HEK293 (cell line): ENCODE measurements at regions not wholly inside any gene's neighbourhood (a gene's known extent, or its start where the extent isn't known, plus 50 kb on each side); places are given as distances from the start of the nearest gene placed in this dataset.

ENCODE experiments used
- CTCF ChIA-PET: fragments of 350-600 bp; formaldehyde crosslinking; extraction: SDS; loops from one replicate; lab custom pipeline; 2021; ENCODE audit warnings: antibody characterized with exemption; lab: Yijun Ruan, JAX
- POLR2A ChIA-PET: fragments of 300-600 bp; formaldehyde crosslinking; extraction: SDS; loops from one replicate; lab custom pipeline; 2020; ENCODE audit warnings: antibody characterized with exemption, inconsistent platforms; lab: Yijun Ruan, JAX
- H3K27ac ChIP-seq: fragments of 200-500 bp; sonication (Bioruptor generic); 2 replicates; pipeline ENCODE4 v1.5.1; 2014; ENCODE audit warnings: low read depth, low read length, control low read depth, inconsistent platforms; ENCODE audit errors: extremely low read depth
- H3K36me3 ChIP-seq, 2 experiments: fragments of 200-500 bp in 1 of 2; sonication (Bioruptor generic) in 1 of 2; 1 replicate in 1 of 2; 2 replicates in 1 of 2; pipeline ENCODE4 v1.5.1; 2014 to 2017; ENCODE audit warnings: inconsistent platforms in 2 of 2, low read length in 2 of 2; ENCODE audit not compliant: control insufficient read depth in 2 of 2, insufficient read depth in 1 of 2
- H3K4me1 ChIP-seq: fragments of 200-500 bp; sonication (Bioruptor generic); 2 replicates; pipeline ENCODE4 v1.5.1; 2014; ENCODE audit warnings: mild to moderate bottlenecking, low read length, inconsistent platforms; ENCODE audit not compliant: control insufficient read depth, insufficient read depth
- H3K4me3 ChIP-seq: 2 replicates; pipeline ENCODE4 v1.5.1; 2011; ENCODE audit warnings: low read depth, mild to moderate bottlenecking, control low read depth, low read length, moderate library complexity
- H3K9me3 ChIP-seq: fragments of 200-500 bp; sonication (Bioruptor generic); 2 replicates; pipeline ENCODE4 v1.5.1; 2014; ENCODE audit warnings: low read depth, low read length, inconsistent platforms; ENCODE audit not compliant: control insufficient read depth, insufficient read depth
- GLI4 ChIP-seq: fragments of 450-650 bp; formaldehyde crosslinking; IDR thresholded peaks from 2 replicates; pipeline ENCODE4 v1.5.1; 2016; ENCODE audit warnings: missing biosample characterization, missing genetic modification characterization
- GLIS1 ChIP-seq: fragments of 450-650 bp; formaldehyde crosslinking; IDR thresholded peaks from 2 replicates; pipeline ENCODE4 v1.5.1; 2016; ENCODE audit warnings: missing biosample characterization, missing genetic modification characterization
- HOXA7 ChIP-seq: sonication (generic); formaldehyde crosslinking; IDR thresholded peaks from 2 replicates; pipeline ENCODE4 v1.8.1; 2022; ENCODE audit warnings: missing genetic modification reagents, borderline replicate concordance
- KLF7 ChIP-seq: fragments of 450-650 bp; formaldehyde crosslinking; IDR thresholded peaks from 2 replicates; pipeline ENCODE4 v1.5.1; 2016; ENCODE audit warnings: missing biosample characterization, missing genetic modification characterization, borderline replicate concordance
- MYNN ChIP-seq: fragments of 450-650 bp; formaldehyde crosslinking; IDR thresholded peaks from 2 replicates; pipeline ENCODE4 v1.5.1; 2016; ENCODE audit warnings: missing biosample characterization, missing genetic modification characterization, borderline replicate concordance
- RBAK ChIP-seq: fragments of 450-650 bp; formaldehyde crosslinking; IDR thresholded peaks from 2 replicates; pipeline ENCODE4 v1.5.1; 2016; ENCODE audit warnings: missing biosample characterization, missing genetic modification characterization
- SETDB1 ChIP-seq: IDR thresholded peaks from one replicate; pipeline ENCODE4 v1.6.1; 2017; ENCODE audit warnings: mild to moderate bottlenecking, low read length, moderate library complexity, mixed read lengths; ENCODE audit not compliant: insufficient read length
- SP3 ChIP-seq: fragments of 450-650 bp; formaldehyde crosslinking; IDR thresholded peaks from 2 replicates; pipeline ENCODE4 v1.5.1; 2016; ENCODE audit warnings: missing biosample characterization, missing genetic modification characterization
- ZBTB17 ChIP-seq: fragments of 450-650 bp; formaldehyde crosslinking; IDR thresholded peaks from 2 replicates; pipeline ENCODE4 v1.5.1; 2016; ENCODE audit warnings: missing biosample characterization, missing genetic modification characterization
- ZFHX2 ChIP-seq: fragments of 450-650 bp; formaldehyde crosslinking; conservative IDR thresholded peaks from 2 replicates; pipeline ENCODE4 v1.5.1; 2016; ENCODE audit warnings: missing biosample characterization, missing genetic modification characterization
- ZFP37 ChIP-seq: fragments of 450-650 bp; formaldehyde crosslinking; IDR thresholded peaks from 2 replicates; pipeline ENCODE4 v1.5.1; 2016; ENCODE audit warnings: missing biosample characterization, missing genetic modification characterization
- ZIC2 ChIP-seq: fragments of 450-650 bp; formaldehyde crosslinking; IDR thresholded peaks from 2 replicates; pipeline ENCODE4 v1.5.1; 2016; ENCODE audit warnings: missing biosample characterization, missing genetic modification characterization
- ZNF112 ChIP-seq: fragments of 450-650 bp; formaldehyde crosslinking; IDR thresholded peaks from 2 replicates; pipeline ENCODE4 v1.5.0; 2017; ENCODE audit warnings: missing biosample characterization, missing genetic modification characterization
- ZNF133 ChIP-seq: fragments of 450-650 bp; formaldehyde crosslinking; IDR thresholded peaks from 2 replicates; pipeline ENCODE4 v1.5.1; 2016; ENCODE audit warnings: missing biosample characterization, missing genetic modification characterization
- ZNF184 ChIP-seq: fragments of 450-650 bp; IDR thresholded peaks from 2 replicates; pipeline ENCODE4 v1.5.1; 2018; ENCODE audit warnings: missing biosample characterization, mild to moderate bottlenecking, missing genetic modification characterization
- ZNF2 ChIP-seq: fragments of 450-650 bp; formaldehyde crosslinking; IDR thresholded peaks from 2 replicates; pipeline ENCODE4 v1.5.1; 2016; ENCODE audit warnings: missing biosample characterization, missing genetic modification characterization
- ZNF391 ChIP-seq: fragments of 450-650 bp; formaldehyde crosslinking; IDR thresholded peaks from 2 replicates; pipeline ENCODE4 v1.5.1; 2016; ENCODE audit warnings: low read depth, missing biosample characterization, missing genetic modification characterization, borderline replicate concordance
- ZNF510 ChIP-seq: fragments of 450-650 bp; formaldehyde crosslinking; IDR thresholded peaks from 2 replicates; pipeline ENCODE4 v1.5.1; 2018; ENCODE audit warnings: mild to moderate bottlenecking, missing genetic modification characterization, missing biosample characterization; ENCODE audit not compliant: insufficient replicate concordance
- ZNF610 ChIP-seq: fragments of 450-650 bp; formaldehyde crosslinking; IDR thresholded peaks from 2 replicates; pipeline ENCODE4 v1.5.1; 2016; ENCODE audit warnings: missing biosample characterization, missing genetic modification characterization, borderline replicate concordance
- ZNF621 ChIP-seq: fragments of 450-650 bp; formaldehyde crosslinking; IDR thresholded peaks from 2 replicates; pipeline ENCODE4 v1.5.1; 2017; ENCODE audit warnings: missing biosample characterization, missing genetic modification characterization
- ZNF626 ChIP-seq: fragments of 450-650 bp; sonication (Bioruptor Pico); formaldehyde crosslinking; IDR thresholded peaks from 2 replicates; pipeline ENCODE4 v1.5.1; 2018; ENCODE audit warnings: missing biosample characterization, missing genetic modification characterization, inconsistent platforms
- ZNF660 ChIP-seq: fragments of 450-650 bp; IDR thresholded peaks from 2 replicates; pipeline ENCODE4 v1.5.1; 2018; ENCODE audit warnings: missing biosample characterization, mild to moderate bottlenecking, missing genetic modification characterization
- ZNF677 ChIP-seq: fragments of 450-650 bp; IDR thresholded peaks from 2 replicates; pipeline ENCODE4 v1.5.0; 2018; ENCODE audit warnings: missing biosample characterization, mild to moderate bottlenecking, missing genetic modification characterization, moderate library complexity
- ZNF785 ChIP-seq: fragments of 450-650 bp; formaldehyde crosslinking; IDR thresholded peaks from 2 replicates; pipeline ENCODE4 v1.5.1; 2016; ENCODE audit warnings: missing biosample characterization, missing genetic modification characterization
- ZSCAN16 ChIP-seq: fragments of 450-650 bp; formaldehyde crosslinking; IDR thresholded peaks from 2 replicates; pipeline ENCODE4 v1.5.1; 2016; ENCODE audit warnings: missing biosample characterization, missing genetic modification characterization
- TF ChIP-seq, protein P1 (sequence below): fragments of 450-650 bp; formaldehyde crosslinking; IDR thresholded peaks from 2 replicates; pipeline ENCODE4 v1.5.1; 2016; ENCODE audit warnings: missing biosample characterization, missing genetic modification characterization
- TF ChIP-seq, protein P2 (sequence below): fragments of 450-650 bp; formaldehyde crosslinking; IDR thresholded peaks from 2 replicates; pipeline ENCODE4 v1.5.1; 2016; ENCODE audit warnings: missing biosample characterization, missing genetic modification characterization, borderline replicate concordance
- TF ChIP-seq, protein P3 (sequence below): fragments of 450-650 bp; formaldehyde crosslinking; IDR thresholded peaks from 2 replicates; pipeline ENCODE4 v1.5.1; 2016; ENCODE audit warnings: missing biosample characterization, missing genetic modification characterization, borderline replicate concordance

DNA sequence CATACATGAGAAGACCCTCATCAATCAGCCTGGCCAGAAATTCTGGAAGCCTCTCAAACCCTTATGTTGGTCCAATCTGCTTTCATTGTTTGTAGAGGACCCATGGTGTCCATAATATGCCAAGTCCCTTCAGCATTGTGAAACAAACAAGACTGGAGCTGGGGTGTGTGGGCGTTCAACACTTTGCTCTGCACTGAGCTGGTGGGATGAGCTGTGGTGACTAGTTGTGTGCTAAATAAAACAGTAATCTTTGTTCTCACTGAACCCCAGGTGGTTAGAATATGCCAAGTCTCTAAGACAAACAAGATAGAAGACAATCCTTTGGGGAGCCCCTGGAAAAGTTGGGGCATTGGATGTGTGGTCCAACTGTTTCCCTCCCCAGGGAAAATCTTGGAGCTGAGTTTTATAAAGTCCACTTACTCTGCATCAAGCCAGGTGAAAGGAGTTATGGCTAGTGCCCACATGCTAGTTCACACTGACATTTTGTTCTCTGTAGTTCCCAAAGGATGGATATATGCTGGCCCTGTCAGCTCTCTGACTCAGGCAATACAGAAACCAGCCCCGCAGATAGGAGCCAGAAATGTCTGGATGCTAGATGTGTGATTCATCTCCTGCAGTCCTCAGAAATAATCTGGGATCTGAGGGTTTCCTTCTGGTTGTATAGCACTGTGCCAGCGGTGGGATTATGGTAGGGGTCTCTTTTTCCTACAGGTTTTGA lies 260.2 kb downstream of the TMX3 start (continued):
- TF ChIP-seq RBAK (tag by site-specific recombination) = no peak
- TF ChIP-seq, protein P1, sequence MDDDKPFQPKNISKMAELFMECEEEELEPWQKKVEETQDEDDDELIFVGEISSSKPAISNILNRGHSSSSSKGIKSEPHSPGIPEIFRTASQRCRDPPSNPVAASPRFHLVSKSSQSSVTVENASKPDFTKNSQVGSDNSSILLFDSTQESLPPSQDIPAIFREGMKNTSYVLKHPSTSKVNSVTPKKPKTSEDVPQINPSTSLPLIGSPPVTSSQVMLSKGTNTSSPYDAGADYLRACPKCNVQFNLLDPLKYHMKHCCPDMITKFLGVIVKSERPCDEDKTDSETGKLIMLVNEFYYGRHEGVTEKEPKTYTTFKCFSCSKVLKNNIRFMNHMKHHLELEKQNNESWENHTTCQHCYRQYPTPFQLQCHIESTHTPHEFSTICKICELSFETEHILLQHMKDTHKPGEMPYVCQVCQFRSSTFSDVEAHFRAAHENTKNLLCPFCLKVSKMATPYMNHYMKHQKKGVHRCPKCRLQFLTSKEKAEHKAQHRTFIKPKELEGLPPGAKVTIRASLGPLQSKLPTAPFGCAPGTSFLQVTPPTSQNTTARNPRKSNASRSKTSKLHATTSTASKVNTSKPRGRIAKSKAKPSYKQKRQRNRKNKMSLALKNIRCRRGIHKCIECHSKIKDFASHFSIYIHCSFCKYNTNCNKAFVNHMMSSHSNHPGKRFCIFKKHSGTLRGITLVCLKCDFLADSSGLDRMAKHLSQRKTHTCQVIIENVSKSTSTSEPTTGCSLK (tag by site-specific recombination) = no peak
- TF ChIP-seq GLI4 (tag by site-specific recombination) = no peak
- TF ChIP-seq SETDB1 = no peak
- TF ChIP-seq GLIS1 (tag by site-specific recombination) = no peak
- TF ChIP-seq ZNF2 = no peak
- TF ChIP-seq ZBTB17 (tag by site-specific recombination) = no peak
- TF ChIP-seq SP3 (tag by site-specific recombination) = no peak
- TF ChIP-seq ZNF626 = no peak

DNA sequence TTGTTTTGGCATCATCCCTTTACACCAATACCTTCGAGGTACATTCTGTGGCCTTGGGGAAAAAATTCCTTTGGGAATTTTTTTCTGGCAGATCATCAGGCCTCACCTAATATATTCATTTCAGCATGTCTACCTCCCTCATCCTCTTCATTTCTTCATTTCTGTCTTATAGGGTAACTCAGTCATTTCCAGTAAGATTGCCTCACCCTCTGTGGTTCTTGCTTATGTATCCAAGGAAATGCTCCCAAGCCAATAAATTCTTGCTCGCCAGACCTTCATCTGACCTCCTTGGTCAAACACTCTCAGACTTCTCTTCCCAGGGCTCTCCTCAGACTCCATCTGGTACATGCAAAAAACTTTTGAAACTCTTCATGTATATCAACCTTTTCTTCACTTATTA lies 265.6 kb downstream of the TMX3 start:
- ChIA-PET POLR2A (no interaction called here), CTCF (interaction anchor here (0.6 kb wide), 1 partner anchor 163 kb away, joined by 3 read pairs; no protein-coding TSS in a partner anchor)
- Histone ChIP-seq H3K4me3 (no peak overlapping the region), H3K9me3 (no peaks in the 10 kb centered on the region), H3K4me1 (no peaks in the 10 kb centered on the region), H3K27ac (no peak overlapping the region), H3K36me3 (no peaks in the 10 kb centered on the region)
- TF ChIP-seq ZFHX2 (tag by site-specific recombination) = no peak
- TF ChIP-seq MYNN = no peak
- no peak for TF ChIP-seq ZNF112 (tag by site-specific recombination)
- TF ChIP-seq ZNF677 (tag by site-specific recombination) = no peak
- no peak for TF ChIP-seq ZNF621
- TF ChIP-seq ZNF510 (tag by site-specific recombination) = no peak
- TF ChIP-seq HOXA7 (CRISPR knock-in tag) = no peak
- TF ChIP-seq, protein P2, sequence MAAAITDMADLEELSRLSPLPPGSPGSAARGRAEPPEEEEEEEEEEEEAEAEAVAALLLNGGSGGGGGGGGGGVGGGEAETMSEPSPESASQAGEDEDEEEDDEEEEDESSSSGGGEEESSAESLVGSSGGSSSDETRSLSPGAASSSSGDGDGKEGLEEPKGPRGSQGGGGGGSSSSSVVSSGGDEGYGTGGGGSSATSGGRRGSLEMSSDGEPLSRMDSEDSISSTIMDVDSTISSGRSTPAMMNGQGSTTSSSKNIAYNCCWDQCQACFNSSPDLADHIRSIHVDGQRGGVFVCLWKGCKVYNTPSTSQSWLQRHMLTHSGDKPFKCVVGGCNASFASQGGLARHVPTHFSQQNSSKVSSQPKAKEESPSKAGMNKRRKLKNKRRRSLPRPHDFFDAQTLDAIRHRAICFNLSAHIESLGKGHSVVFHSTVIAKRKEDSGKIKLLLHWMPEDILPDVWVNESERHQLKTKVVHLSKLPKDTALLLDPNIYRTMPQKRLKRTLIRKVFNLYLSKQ = no peak
- no peak for TF ChIP-seq ZNF391
- TF ChIP-seq ZNF133 (tag by site-specific recombination) = no peak
- no peak for TF ChIP-seq KLF7
- no peak for TF ChIP-seq ZNF610
- TF ChIP-seq ZSCAN16 = no peak
- no peak for TF ChIP-seq ZNF184

DNA sequence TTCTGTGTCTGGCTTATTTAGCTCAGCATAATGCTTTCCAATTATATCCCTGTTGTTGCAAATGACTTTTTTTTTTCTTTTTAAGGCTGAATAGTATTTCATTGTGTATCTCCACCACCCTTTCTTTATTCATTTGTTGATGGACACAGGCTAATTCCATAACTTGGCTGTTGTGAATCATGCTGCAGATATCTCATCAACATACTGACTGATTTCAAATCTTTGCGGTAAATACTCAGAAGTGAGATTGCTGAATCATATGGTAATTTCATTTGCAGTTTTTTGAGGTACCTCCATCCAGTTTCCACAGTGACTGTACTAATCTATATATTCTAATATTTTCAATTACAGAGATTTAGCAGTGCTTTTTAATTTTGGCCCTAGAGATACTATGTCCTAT lies 266.2 kb downstream of the TMX3 start:
- Histone ChIP-seq H3K4me3 (no peak overlapping the region), H3K27ac (no peak overlapping the region), H3K36me3 (no peaks in the 10 kb centered on the region), H3K9me3 (no peaks in the 10 kb centered on the region), H3K4me1 (no peaks in the 10 kb centered on the region)
- TF ChIP-seq ZIC2 (no peak), ZNF785 (no peak), ZNF660 (tag by site-specific recombination) (no peak), ZFP37 (tag by site-specific recombination) (no peak), SETDB1 (no peak)
- TF ChIP-seq, protein P3, sequence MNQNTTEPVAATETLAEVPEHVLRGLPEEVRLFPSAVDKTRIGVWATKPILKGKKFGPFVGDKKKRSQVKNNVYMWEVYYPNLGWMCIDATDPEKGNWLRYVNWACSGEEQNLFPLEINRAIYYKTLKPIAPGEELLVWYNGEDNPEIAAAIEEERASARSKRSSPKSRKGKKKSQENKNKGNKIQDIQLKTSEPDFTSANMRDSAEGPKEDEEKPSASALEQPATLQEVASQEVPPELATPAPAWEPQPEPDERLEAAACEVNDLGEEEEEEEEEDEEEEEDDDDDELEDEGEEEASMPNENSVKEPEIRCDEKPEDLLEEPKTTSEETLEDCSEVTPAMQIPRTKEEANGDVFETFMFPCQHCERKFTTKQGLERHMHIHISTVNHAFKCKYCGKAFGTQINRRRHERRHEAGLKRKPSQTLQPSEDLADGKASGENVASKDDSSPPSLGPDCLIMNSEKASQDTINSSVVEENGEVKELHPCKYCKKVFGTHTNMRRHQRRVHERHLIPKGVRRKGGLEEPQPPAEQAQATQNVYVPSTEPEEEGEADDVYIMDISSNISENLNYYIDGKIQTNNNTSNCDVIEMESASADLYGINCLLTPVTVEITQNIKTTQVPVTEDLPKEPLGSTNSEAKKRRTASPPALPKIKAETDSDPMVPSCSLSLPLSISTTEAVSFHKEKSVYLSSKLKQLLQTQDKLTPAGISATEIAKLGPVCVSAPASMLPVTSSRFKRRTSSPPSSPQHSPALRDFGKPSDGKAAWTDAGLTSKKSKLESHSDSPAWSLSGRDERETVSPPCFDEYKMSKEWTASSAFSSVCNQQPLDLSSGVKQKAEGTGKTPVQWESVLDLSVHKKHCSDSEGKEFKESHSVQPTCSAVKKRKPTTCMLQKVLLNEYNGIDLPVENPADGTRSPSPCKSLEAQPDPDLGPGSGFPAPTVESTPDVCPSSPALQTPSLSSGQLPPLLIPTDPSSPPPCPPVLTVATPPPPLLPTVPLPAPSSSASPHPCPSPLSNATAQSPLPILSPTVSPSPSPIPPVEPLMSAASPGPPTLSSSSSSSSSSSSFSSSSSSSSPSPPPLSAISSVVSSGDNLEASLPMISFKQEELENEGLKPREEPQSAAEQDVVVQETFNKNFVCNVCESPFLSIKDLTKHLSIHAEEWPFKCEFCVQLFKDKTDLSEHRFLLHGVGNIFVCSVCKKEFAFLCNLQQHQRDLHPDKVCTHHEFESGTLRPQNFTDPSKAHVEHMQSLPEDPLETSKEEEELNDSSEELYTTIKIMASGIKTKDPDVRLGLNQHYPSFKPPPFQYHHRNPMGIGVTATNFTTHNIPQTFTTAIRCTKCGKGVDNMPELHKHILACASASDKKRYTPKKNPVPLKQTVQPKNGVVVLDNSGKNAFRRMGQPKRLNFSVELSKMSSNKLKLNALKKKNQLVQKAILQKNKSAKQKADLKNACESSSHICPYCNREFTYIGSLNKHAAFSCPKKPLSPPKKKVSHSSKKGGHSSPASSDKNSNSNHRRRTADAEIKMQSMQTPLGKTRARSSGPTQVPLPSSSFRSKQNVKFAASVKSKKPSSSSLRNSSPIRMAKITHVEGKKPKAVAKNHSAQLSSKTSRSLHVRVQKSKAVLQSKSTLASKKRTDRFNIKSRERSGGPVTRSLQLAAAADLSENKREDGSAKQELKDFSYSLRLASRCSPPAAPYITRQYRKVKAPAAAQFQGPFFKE (tag by site-specific recombination) = no peak
- ChIA-PET CTCF (interaction anchor here (0.6 kb wide), 1 partner anchor 163 kb away, joined by 3 read pairs; no protein-coding TSS in a partner anchor), POLR2A (no interaction called here)
